ENCODE measurements at regions not wholly inside any gene's neighbourhood (a gene's known extent, or its start where the extent isn't known, plus 50 kb on each side); places are given as distances from the start of the nearest gene placed in this dataset.
"Not testable (repeated sequence)": the region's sequence is repeated elsewhere in the genome, so short reads cannot be mapped to it uniquely, and the experiment has no call there.

DNA sequence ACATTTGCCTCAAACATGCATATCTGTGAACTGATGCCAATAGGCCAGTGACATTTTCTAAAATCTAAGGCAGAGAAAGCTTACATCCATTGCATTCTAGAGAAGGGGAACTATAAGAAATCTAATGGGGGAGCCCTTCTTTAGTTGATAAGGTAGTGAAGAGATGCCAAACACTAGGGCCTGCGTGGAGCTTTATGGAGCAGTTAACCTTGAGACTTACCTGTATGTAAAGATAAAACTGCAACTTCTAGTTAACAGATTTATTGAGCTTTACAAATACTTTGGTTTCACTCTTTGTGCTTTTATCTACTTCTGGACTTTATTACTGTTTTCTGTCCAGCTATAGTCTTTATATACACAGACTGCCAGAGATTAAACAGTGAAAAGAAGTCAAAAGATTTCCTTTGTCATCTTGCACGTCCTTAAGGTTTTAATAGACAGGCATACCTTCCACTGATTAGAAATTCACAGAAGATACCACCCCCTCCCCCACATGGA is 457.6 kb downstream of the KLF12 start:
- DNase-seq (ENCODE audit: low read depth in 2 of 2), result no peak

GRCh38 chr13:73675821-73676220 is 458.4 kb downstream of the KLF12 start:
- DNase-seq (ENCODE audit: low read depth in 2 of 2), result no peak

DNA sequence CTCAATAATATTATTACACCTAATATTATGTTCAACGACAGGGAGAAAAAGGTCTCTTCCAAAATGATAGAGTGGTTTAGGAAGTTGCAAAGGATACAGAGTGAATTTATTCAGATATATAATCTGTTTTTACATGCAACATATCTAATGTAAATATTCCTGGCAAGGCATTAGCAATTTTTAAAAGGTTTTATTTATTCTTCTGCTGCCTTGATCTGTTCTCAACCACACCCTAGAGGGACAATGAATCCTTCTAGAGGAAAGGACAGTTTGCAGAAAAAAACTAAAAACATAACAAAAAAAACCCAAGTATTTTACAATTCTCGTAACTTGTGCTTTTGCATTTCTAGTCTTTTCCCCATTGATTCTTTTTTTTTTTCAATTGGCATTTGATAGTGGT is 459.6 kb downstream of the KLF12 start:
- no peak for DNase-seq (ENCODE audit: low read depth in 2 of 2)

DNA sequence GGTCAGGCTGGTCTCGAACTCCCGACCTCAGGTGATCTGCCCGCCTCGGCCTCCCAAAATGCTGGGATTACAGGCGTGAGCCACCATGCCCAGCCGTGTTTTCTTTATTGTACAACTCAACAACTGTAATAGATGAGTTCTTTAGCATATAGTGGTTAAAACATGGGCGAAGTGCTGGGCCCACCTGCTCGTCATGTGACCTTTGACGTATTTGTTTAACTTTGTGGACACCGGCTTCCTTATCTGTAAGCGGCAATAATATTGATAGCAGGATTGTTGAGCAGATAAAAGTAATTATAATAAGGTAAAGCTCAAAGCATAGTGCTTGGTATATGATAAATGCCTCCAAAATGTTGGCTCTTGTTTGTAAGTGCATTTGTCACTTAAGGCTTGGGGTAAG is 460.3 kb downstream of the KLF12 start:
- DNase-seq (ENCODE audit: low read depth in 2 of 2), result no peak

DNA sequence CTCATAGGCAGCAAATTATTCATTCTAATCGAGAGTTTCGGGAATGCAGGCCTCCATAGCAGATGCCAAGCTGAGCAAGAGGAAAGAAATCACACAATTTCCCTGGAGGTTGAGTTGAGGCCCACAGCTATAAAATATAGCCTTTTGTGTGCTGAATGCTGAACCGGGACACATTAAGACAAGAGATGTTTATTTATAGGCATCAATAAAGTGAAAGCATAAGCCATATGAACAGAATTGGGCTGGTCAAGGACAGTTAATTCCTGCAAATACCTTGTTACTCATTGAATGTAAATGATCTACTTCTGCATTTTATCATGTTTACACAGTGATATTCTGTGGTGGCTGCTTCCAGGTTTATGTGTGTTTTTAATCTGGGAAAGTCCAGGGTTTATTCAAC is 461.7 kb downstream of the KLF12 start:
- no peak for DNase-seq (ENCODE audit: low read depth in 2 of 2)

DNA sequence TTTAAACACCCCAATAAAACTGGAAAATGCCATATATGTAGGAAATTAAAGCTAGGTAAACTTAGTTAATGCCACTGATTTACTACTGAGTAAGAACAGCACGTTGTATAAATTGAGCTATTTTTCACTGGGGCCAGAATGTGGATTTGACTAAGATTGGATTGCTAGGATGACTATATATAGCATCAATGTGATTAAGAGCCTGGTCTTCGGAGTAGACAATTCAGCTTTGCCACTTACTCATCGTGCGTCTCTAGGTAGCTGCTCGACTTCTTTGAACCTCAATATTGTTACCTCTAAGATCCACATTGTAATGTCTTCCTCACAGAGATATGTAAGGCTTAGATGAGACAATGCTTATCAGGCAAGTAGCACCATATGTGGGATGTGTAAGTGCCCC is 462.5 kb downstream of the KLF12 start:
- DNase-seq (ENCODE audit: low read depth in 2 of 2), result no peak

DNA sequence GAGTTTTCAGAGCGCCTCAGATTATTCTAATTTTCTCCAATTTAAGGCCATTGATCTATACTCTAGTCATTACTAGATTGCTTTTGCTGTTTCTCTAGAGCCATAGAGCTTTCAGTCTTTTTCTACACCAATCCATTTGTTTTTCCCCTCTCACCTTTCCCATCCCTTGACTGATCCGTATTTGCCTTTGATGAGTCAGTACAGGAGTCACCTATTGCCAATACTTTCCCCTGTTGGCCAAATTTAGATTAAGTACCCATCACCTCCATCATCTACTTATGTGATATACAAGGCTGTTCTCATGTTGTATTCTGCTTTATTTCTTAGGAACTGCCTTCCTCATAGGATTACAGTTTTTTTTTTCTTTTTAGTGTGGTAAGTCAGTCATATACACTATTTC is 463.2 kb downstream of the KLF12 start:
- no peak for DNase-seq (ENCODE audit: low read depth in 2 of 2)

GRCh38 chr13:73667756-73668155 is 466.4 kb downstream of the KLF12 start:
- DNase-seq (ENCODE audit: low read depth in 2 of 2), result no peak

- DNase-seq (ENCODE audit: low read depth in 2 of 2), result no peak
Observed at GRCh38 chr13:73665261-73665660, 468.9 kb downstream of the KLF12 start.

DNA sequence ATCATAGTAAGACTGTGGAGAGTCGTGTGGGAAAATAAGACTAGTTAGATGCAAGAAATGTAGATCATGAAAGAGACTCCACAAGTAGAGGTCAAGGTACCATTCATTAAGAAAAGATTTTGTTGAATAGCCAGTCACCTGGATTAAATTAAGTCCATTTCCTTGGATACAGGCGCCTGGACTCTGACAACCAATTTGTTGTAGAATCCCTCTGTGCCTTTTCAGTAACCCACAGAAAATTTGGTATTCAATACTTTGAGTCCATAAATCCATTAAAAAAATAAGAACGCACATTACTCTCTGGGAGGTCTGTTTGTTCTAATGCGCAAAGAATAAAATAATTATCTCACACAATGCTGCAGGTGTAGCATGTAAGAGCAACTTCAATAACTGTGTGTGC is 469.4 kb downstream of the KLF12 start:
- DNase-seq (ENCODE audit: low read depth in 2 of 2), result no peak

DNA sequence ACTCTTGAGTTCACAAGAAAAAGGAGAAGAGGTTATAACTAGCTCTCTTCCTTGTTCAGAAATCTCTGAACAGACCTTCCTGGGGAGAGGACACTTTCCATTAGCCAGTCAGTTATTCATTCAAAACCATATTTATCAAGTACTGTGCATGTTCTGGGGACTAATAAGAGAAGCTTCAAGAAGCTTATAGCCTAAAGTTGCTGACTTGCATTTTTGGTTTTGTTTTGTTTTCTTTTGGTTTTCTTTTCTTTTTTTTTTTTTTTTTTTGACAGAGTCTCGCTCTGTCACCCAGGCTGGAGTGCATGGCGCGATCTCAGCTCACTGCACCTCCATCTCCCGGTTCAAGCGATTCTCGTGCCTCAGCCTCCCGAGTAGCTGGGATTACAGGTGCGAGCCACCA is 471.4 kb downstream of the KLF12 start:
- no peak for DNase-seq (ENCODE audit: low read depth in 2 of 2)

GRCh38 chr13:73661687-73662425 is 472.3 kb downstream of the KLF12 start:
- DNase-seq (ENCODE audit: low read depth in 2 of 2), result no peak

DNA sequence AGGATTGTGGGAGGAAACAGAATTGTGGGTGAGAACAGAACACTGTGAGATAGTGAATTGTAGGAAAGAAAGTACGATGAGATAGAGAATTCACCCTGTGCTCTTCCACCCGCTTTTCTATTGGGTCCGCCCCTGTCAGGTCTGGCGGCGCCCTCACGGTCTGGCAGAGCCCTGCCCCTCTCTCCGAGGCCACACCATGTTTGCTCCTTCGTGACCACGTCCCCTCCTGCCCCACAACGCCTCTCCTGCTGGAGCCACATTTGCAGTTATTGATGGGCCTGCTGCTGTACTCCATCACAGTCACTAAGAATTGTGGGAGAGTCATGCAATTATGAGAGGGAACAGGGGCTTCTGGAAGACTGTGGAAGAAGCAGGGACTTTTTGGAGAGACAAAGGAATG is 473.1 kb downstream of the KLF12 start:
- DNase-seq (ENCODE audit: low read depth in 2 of 2), result no peak

DNA sequence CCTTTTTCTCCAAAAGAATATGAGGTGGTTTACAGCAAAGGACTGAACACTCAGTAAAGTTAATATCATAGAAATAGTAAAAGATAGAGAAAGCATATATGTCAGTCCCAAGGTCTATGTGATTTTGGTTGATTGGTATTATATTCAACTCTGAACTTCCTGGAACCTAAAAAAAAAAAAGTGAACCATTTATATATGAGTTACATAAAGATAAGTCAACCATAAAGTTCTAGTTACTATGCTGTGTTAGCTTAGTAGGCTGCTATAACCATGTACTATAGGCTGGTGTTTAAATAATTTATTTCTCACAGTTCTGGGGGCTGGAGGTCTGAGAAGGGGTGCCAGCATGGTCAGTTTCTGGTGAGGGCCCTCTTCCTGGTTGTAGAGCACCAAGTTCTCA is 475.6 kb downstream of the KLF12 start:
- no peak for DNase-seq (ENCODE audit: low read depth in 2 of 2)

DNA sequence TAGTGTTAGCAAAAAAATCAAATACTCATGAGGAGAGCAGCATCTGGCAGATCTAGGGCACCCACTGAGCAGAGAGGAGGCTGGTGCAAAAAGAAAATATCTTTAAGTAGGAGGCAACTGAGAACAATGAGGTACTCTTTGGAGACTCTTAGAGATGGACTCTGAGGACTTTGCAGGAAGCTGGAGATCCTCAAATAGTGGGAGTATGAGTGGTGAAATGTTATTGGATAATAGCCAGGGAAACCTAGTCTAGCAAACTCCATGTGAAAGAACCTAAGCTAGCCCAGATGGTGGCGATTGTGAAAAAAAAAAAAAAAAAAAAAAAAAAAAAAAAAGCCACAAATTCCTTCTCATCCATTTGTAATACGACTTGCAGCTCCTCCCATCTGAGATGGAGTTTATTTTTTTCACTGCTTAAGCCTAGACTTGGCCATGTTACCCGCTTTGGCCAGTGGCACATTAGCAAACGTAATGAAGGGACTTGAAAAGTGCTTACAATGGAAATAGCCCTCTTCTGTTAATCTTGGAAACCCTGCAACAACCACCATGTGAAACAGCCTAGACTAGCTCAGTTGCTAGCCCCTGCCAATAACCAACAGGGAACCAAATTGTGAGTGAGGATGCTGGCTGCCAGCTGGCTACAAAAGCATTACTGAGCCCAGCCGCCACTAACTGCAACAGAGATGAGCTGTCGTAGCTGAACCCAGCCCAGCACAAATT is 476.2 kb downstream of the KLF12 start:
- no peak for DNase-seq (ENCODE audit: low read depth in 2 of 2)

DNA sequence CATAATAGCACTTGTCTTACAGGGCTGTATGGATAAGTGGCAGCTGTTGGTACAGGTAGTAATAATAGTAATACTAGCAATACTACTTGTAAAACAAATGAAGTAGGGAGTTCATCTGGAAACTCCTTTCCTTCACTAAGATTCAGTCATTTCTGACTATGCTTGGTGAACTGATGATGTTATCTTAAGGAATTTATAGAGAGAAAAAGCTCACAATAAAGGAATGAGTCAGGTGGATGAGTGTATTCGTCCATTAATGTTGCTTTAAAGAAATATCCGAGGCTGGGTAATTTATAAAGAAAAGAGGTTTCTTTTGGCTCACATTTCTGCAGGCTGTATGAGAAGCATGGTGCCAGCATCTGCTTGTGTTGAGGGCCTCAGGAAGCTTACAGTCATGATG is 477.3 kb downstream of the KLF12 start:
- no peak for DNase-seq (ENCODE audit: low read depth in 2 of 2)

DNA sequence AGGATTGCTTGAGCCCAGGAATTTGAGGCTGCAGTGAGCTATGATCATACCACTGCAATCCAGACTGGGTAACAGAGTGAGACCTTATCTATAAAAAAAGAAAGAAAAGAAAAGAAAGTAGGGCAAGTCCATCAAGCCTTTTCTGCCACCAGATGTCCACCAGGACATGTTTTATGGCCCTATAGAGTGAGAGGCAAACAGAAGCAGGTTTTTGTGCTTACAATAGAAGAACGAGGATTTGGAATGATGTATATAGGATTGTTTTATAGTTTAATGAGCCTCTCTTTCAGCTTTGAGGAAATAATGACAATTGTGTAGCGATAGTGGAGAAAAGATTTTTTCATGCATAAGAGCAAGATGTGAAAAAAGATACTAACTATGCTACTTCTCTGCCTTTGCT is 480.5 kb downstream of the KLF12 start:
- DNase-seq (ENCODE audit: low read depth in 2 of 2), result no peak

- DNase-seq (ENCODE audit: low read depth in 2 of 2), result no peak
Observed at GRCh38 chr13:73647417-73647816, 486.8 kb downstream of the KLF12 start.

- DNase-seq (ENCODE audit: low read depth in 2 of 2), result not testable (repeated sequence)
Observed at GRCh38 chr13:73640476-73641179, 493.6 kb downstream of the KLF12 start.

- DNase-seq (ENCODE audit: low read depth in 2 of 2), result no peak
Observed at GRCh38 chr13:73635166-73635787, 498.9 kb downstream of the KLF12 start.

DNA sequence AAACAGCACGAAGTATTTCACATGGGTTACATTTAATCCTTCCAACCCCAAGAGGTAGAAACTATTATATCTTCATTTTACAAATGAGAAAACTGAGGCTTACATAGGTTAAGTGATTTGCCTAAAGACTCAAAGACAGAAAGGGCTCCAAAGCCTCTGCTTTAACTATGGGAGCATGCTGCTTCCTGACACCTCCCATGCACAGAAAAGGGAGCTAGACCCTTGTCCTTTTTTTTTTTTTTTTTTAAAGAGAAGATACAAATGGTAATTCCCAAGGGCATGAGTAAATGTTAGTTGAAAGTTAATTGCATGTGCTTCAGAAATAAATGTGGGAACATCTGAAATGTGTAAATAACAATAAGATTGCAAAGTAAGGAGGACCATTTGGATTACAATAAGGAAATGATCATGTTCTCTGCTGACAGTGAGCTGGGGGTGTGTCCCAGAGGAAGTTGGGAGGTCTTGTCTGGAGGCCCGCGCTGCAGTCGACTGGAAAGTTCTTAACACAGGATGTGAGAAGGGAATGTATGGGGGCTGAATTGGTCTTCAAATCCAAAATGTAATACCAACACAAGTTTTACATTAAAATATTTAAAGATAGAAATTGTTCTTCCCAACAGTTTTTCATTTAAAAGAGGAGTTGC is 500.3 kb downstream of the KLF12 start:
- no peak for DNase-seq (ENCODE audit: low read depth in 2 of 2)

- no peak for DNase-seq (ENCODE audit: low read depth in 2 of 2)
Observed at GRCh38 chr13:73631411-73631810, 502.8 kb downstream of the KLF12 start.

All from activated CD8-positive, alpha-beta memory T cell treated with anti-CD3 and anti-CD28 coated beads for 4 hours (primary cell).